OCI-LY7 (cell line): ENCODE measurements at regions not wholly inside any gene's neighbourhood (a gene's known extent, or its start where the extent isn't known, plus 50 kb on each side); places are given as distances from the start of the nearest gene placed in this dataset.

ENCODE experiments used
- EZH2phosphoT487 ChIP-seq: fragments of 200-600 bp; sonication (generic); IDR thresholded peaks from 2 replicates; pipeline ENCODE4 v1.6.1; 2018; ENCODE audit warnings: low read depth, borderline replicate concordance, mild to moderate bottlenecking, mixed run types, antibody characterized with exemption, low read length, moderate library complexity, mixed read lengths
- TF ChIP-seq, protein P1 (sequence below): fragments of 200-600 bp; sonication (generic); conservative IDR thresholded peaks from 2 replicates; pipeline ENCODE4 v1.5.1; 2014; ENCODE audit warnings: mild to moderate bottlenecking, antibody characterized with exemption, low read length, moderate library complexity, mixed read lengths

DNA sequence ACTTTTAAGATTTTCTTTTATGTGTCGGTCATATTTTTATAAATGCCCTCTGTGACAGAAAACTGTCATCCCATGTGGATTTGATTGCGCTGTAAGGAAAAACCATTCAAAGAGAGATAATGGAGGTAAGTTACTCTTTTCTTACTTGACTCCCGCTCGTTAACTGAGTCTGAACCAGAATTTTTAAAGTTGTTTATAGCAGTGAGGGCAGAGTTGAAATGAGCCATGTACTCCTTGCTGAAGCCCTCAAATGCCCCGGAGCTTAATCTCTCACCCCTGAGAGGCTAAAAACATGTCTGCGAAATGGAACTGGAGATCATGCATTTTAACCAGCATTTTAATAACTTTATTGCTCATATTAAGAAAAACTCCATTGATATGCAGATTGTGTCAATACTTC lies 320.0 kb upstream of the SOX11 start:
- TF ChIP-seq, protein P1, sequence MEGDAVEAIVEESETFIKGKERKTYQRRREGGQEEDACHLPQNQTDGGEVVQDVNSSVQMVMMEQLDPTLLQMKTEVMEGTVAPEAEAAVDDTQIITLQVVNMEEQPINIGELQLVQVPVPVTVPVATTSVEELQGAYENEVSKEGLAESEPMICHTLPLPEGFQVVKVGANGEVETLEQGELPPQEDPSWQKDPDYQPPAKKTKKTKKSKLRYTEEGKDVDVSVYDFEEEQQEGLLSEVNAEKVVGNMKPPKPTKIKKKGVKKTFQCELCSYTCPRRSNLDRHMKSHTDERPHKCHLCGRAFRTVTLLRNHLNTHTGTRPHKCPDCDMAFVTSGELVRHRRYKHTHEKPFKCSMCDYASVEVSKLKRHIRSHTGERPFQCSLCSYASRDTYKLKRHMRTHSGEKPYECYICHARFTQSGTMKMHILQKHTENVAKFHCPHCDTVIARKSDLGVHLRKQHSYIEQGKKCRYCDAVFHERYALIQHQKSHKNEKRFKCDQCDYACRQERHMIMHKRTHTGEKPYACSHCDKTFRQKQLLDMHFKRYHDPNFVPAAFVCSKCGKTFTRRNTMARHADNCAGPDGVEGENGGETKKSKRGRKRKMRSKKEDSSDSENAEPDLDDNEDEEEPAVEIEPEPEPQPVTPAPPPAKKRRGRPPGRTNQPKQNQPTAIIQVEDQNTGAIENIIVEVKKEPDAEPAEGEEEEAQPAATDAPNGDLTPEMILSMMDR, result no peak
- TF ChIP-seq EZH2phosphoT487, result no peak
